ENCODE measurements at regions not wholly inside any gene's neighbourhood (a gene's known extent, or its start where the extent isn't known, plus 50 kb on each side); places are given as distances from the start of the nearest gene placed in this dataset.
A peak's percentile ranks its signal among the peaks of the same experiment; 100 is the strongest.

GRCh38 chr2:217687771-217688170 lies 315.0 kb downstream of the TNS1 start:
- DNase-seq = no peak

- peak; percentile 4 for DNase-seq
Observed at GRCh38 chr2:217685255-217685605, 317.6 kb downstream of the TNS1 start.

- no peak for DNase-seq
Observed at GRCh38 chr2:217684431-217685254, 318.2 kb downstream of the TNS1 start.

- no peak for DNase-seq
Observed at GRCh38 chr2:217683106-217683870, 319.5 kb downstream of the TNS1 start.

- DNase-seq = no peak
Observed at GRCh38 chr2:217681791-217682190, 321.0 kb downstream of the TNS1 start.

- DNase-seq = no peak
Observed at GRCh38 chr2:217680381-217680780, 322.4 kb downstream of the TNS1 start.

GRCh38 chr2:217673627-217674026 lies 329.2 kb downstream of the TNS1 start:
- DNase-seq = no peak

GRCh38 chr2:217672472-217672871 lies 330.3 kb downstream of the TNS1 start:
- DNase-seq = no peak

- no peak for DNase-seq
Observed at GRCh38 chr2:217671871-217672270, 330.9 kb downstream of the TNS1 start.

GRCh38 chr2:217671075-217671474 lies 331.7 kb downstream of the TNS1 start:
- no peak for DNase-seq

GRCh38 chr2:217669831-217670230 lies 333.0 kb downstream of the TNS1 start:
- no peak for DNase-seq

GRCh38 chr2:217667512-217667911 lies 335.3 kb downstream of the TNS1 start:
- no peak for DNase-seq

- no peak for DNase-seq
Observed at GRCh38 chr2:217667035-217667434, 335.8 kb downstream of the TNS1 start.

- DNase-seq = no peak
Observed at GRCh38 chr2:217666338-217666737, 336.5 kb downstream of the TNS1 start.

GRCh38 chr2:217664761-217665160 lies 338.0 kb downstream of the TNS1 start:
- no peak for DNase-seq

GRCh38 chr2:217662984-217663602 lies 339.7 kb downstream of the TNS1 start:
- DNase-seq = no peak

- no peak for DNase-seq
Observed at GRCh38 chr2:217661378-217661777, 341.4 kb downstream of the TNS1 start.

- peak; percentile 8 for DNase-seq
Observed at GRCh38 chr2:217660423-217660822, 342.4 kb downstream of the TNS1 start.

- no peak for DNase-seq
Observed at GRCh38 chr2:217658806-217659205, 344.0 kb downstream of the TNS1 start.

GRCh38 chr2:217657252-217657651 lies 345.5 kb downstream of the TNS1 start:
- DNase-seq = no peak

- DNase-seq = no peak
Observed at GRCh38 chr2:217656316-217656715, 346.5 kb downstream of the TNS1 start.

GRCh38 chr2:217655651-217656050 lies 347.1 kb downstream of the TNS1 start:
- no peak for DNase-seq

- DNase-seq = no peak
Observed at GRCh38 chr2:217654168-217654567, 348.6 kb downstream of the TNS1 start.

Data from hematopoietic multipotent progenitor cell treated with erythropoietin and hydrocortisone succinate and interleukin-3 and kit ligand, for 4 days (in vitro differentiated cells).